ENCODE measurements at regions not wholly inside any gene's neighbourhood (a gene's known extent, or its start where the extent isn't known, plus 50 kb on each side); places are given as distances from the start of the nearest gene placed in this dataset.

DNA sequence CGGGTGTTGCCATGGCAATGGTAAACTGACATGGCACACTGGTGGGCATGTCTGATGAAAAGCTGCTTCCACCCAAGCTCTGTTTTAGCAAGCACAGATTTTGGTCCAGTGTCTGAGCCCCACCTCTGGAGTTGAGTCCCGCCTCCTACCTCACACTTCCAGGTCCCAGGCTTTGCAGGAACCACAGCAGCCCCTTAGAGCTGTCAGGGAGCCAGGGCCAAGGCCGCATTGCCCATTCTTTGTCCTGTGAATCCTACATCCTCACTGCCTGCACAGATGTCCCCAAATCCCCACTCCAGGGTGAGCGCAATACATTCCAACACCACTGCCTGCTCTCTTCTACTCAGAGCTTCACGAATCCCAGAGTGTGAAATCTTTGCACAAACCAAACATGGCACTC, 292.2 kb downstream of the PREX1 start:
- Histone ChIP-seq H3K9me3 (no peaks in the 10 kb centered on the region), H3K36me3 (no peaks in the 10 kb centered on the region), H3K27ac (replicated peaks in 1 of 4) (no peak overlapping the region), H3K4me3 (no peak overlapping the region), H3K4me1 (peaks cover 0 to 15% (median 11%) of the 10 kb centered on the region in 4 donors), H3K27me3 (no peaks in the 10 kb centered on the region)
- intact Hi-C loops (cut with DNase I): no loop called here
- WGBS: 88% methylated on average over 3 of the region's 5 CpGs
- no peak for DNase-seq (ENCODE audit: extremely low spot score)
- no peak for TF ChIP-seq POLR2AphosphoS5 (IDR thresholded peaks at IDR 0.05)
- no peak for TF ChIP-seq EP300 (IDR thresholded peaks at IDR 0.05)
- TF ChIP-seq POLR2A (IDR thresholded peaks at IDR 0.05; ENCODE audit: low read depth): no peak
- TF ChIP-seq, protein P1, sequence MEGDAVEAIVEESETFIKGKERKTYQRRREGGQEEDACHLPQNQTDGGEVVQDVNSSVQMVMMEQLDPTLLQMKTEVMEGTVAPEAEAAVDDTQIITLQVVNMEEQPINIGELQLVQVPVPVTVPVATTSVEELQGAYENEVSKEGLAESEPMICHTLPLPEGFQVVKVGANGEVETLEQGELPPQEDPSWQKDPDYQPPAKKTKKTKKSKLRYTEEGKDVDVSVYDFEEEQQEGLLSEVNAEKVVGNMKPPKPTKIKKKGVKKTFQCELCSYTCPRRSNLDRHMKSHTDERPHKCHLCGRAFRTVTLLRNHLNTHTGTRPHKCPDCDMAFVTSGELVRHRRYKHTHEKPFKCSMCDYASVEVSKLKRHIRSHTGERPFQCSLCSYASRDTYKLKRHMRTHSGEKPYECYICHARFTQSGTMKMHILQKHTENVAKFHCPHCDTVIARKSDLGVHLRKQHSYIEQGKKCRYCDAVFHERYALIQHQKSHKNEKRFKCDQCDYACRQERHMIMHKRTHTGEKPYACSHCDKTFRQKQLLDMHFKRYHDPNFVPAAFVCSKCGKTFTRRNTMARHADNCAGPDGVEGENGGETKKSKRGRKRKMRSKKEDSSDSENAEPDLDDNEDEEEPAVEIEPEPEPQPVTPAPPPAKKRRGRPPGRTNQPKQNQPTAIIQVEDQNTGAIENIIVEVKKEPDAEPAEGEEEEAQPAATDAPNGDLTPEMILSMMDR (IDR thresholded peaks at IDR 0.05): no peak

DNA sequence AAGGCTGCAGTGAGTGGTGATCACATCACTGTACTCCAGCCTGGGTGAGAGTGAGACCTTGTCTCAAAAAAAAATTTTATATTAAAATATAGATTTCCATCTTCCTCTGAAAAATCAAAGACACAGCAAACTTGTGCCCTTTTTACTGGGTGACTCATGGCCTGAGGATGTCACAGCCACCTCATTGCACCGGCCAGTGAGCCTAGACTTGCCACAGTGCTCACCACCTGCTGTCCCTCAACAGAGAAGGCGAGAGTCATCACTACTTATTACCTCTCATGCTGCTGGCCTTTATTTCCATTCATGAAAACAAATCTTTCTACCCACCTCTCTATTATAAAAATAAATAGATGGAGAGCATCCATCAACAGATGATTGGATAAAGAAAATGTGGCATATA, 295.8 kb downstream of the PREX1 start:
- intact Hi-C loops (cut with DNase I): no loop called here
- 81% methylated on average over 2 of the region's 2 CpGs for WGBS
- Histone ChIP-seq H3K4me1 (no peaks in the 10 kb centered on the region), H3K27me3 (no peaks in the 10 kb centered on the region), H3K27ac (replicated peaks in 1 of 4) (no peak overlapping the region), H3K36me3 (no peaks in the 10 kb centered on the region), H3K9me3 (no peaks in the 10 kb centered on the region), H3K4me3 (no peak overlapping the region)
- DNase-seq (ENCODE audit: extremely low spot score): no peak
- TF ChIP-seq EP300 (IDR thresholded peaks at IDR 0.05): no peak
- no peak for TF ChIP-seq POLR2A (IDR thresholded peaks at IDR 0.05; ENCODE audit: low read depth)
- no peak for TF ChIP-seq POLR2AphosphoS5 (IDR thresholded peaks at IDR 0.05)
- TF ChIP-seq, protein P1 (IDR thresholded peaks at IDR 0.05): no peak

DNA sequence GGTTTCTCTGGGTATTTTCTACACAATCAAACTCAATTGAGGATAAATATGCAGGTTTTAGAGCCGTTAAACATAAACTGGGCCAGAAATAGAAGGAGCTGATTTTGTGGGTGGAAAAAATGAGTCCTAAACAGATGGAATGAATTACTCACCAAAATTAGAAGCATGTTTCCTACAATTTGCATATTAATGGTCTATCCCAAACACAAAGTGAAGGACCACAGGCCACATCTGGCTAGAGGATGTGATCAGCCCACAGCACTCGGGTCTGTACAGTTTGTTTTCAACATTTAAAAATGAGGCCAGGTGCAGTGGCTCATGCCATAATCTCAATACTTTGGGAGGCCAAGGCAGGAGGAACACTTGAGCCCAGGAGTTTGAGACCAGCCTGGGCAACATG, 296.3 kb downstream of the PREX1 start:
- Histone ChIP-seq H3K4me3 (no peak overlapping the region), H3K27ac (replicated peaks in 1 of 4) (no peak overlapping the region), H3K27me3 (no peaks in the 10 kb centered on the region), H3K36me3 (no peaks in the 10 kb centered on the region), H3K9me3 (no peaks in the 10 kb centered on the region), H3K4me1 (no peaks in the 10 kb centered on the region)
- intact Hi-C loops (cut with DNase I): no loop called here
- 64% methylated on average over 2 of the region's 2 CpGs for whole genome bisulfite sequencing
- no peak for DNase-seq (ENCODE audit: extremely low spot score)
- no peak for TF ChIP-seq POLR2AphosphoS5 (IDR thresholded peaks at IDR 0.05)
- no peak for TF ChIP-seq EP300 (IDR thresholded peaks at IDR 0.05)
- TF ChIP-seq POLR2A (IDR thresholded peaks at IDR 0.05; ENCODE audit: low read depth): no peak
- TF ChIP-seq, protein P1 (IDR thresholded peaks at IDR 0.05): no peak

DNA sequence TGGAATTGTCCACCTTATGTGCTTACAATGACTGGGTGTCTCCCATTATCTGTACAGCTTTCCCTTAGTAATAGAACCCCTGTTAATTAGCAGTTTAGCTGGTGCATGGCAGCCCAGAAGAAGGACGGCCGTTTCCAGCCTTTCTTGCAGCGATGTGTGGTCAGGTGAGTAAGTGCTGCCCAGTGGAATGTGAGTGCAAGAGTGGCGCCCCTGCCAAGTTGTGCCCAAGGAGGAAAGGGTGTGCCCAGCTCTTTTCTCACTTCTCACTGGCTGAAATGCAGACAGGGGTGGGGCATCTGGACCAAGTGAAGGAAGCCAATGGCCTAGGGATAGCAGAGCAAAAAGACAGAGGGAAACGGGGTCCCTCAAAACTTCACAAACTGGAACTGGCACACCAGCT, 296.8 kb downstream of the PREX1 start:
- TF ChIP-seq, protein P1 (IDR thresholded peaks at IDR 0.05): no peak
- TF ChIP-seq POLR2AphosphoS5 (IDR thresholded peaks at IDR 0.05) (no peak), POLR2A (IDR thresholded peaks at IDR 0.05; ENCODE audit: low read depth) (no peak), EP300 (IDR thresholded peaks at IDR 0.05) (no peak)
- H3K4me1 ChIP-seq: no peaks in the 10 kb centered on the region
- H3K27me3 ChIP-seq: no peaks in the 10 kb centered on the region
- H3K9me3 ChIP-seq: no peaks in the 10 kb centered on the region
- DNase-seq (ENCODE audit: extremely low spot score): no peak
- intact Hi-C loops (cut with DNase I): no loop called here
- WGBS: 76% methylated on average over 5 of the region's 5 CpGs
- H3K27ac ChIP-seq (replicated peaks in 1 of 4): no peak overlapping the region
- H3K36me3 ChIP-seq: no peaks in the 10 kb centered on the region
- H3K4me3 ChIP-seq: no peak overlapping the region

DNA sequence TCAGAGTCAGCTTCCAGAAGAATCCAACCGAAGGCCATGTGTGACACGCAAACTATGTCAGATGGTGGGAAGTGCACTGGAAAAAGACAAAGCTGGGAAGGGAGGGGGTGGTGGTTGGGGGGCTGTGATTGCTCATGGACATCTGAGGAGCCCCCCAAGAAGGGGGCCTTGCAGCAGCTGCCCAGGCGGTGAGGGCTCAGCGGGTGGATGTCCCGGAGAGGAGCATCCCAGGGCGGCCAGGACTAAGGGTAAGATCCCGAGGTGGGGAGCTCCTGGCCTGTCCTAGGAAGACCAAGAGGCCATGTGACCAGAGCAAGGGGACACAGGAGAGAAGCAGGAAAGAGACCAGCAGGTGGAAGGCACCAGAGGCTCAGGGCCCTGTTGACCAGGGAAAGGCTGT, 299.5 kb downstream of the PREX1 start:
- Histone ChIP-seq H3K4me1 (no peaks in the 10 kb centered on the region), H3K27ac (replicated peaks in 1 of 4) (no peak overlapping the region), H3K27me3 (peaks cover 0 to 3% (median 0%) of the 10 kb centered on the region in 4 donors), H3K36me3 (no peaks in the 10 kb centered on the region), H3K9me3 (no peaks in the 10 kb centered on the region), H3K4me3 (no peak overlapping the region)
- DNase-seq (ENCODE audit: extremely low spot score): no peak
- TF ChIP-seq EP300 (IDR thresholded peaks at IDR 0.05): no peak
- TF ChIP-seq POLR2A (IDR thresholded peaks at IDR 0.05; ENCODE audit: low read depth): no peak
- intact Hi-C loops (cut with DNase I): no loop called here
- WGBS: 92% methylated on average over 7 of the region's 7 CpGs
